ENCODE measurements at regions not wholly inside any gene's neighbourhood (a gene's known extent, or its start where the extent isn't known, plus 50 kb on each side); places are given as distances from the start of the nearest gene placed in this dataset.

DNA sequence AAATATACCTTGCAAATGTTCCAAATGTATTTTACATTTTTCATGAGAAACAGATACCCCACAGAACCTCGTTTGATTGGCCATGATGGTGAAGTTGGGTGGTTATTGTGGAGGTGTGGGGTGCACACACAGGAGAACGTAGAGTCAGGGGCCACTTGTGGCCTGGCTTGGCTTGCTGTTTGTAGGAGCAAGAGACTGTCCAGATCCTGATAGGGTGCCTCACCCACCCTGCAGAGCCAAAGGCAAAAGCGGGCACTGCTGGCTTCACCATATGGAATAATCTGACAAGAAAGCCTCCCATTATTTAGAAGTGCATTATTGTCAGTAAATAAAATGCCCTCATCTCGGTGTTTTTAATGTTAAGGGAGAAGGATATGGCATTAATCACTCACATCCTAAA, 330.2 kb downstream of the TEX29 start:
- H3K27me3 ChIP-seq (ENCODE audit: low read length): no peaks in the 10 kb centered on the region
- H3K9ac ChIP-seq (ENCODE audit: low read length): no peak overlapping the region
- no peaks in the 10 kb centered on the region for H3K79me2 ChIP-seq (ENCODE audit: insufficient read depth, low read length)
- H3K9me2 ChIP-seq (replicated peaks; ENCODE audit: insufficient read depth, low read length): no peaks in the 10 kb centered on the region
- no peak overlapping the region for H3K27ac ChIP-seq (ENCODE audit: low read depth, low read length)
- no peaks in the 10 kb centered on the region for H4K20me1 ChIP-seq (ENCODE audit: low read depth, low read length)
- H3K4me3 ChIP-seq (ENCODE audit: insufficient read depth, low read length, poor library complexity, severe bottlenecking): no peak overlapping the region
- no peaks in the 10 kb centered on the region for H3K9me3 ChIP-seq (ENCODE audit: insufficient read depth, low read length)
- H3K36me3 ChIP-seq (ENCODE audit: low read length): no peaks in the 10 kb centered on the region
- no peak overlapping the region for H2AFZ ChIP-seq (ENCODE audit: low read depth, low read length, severe bottlenecking)
- H3F3A ChIP-seq (ENCODE audit: insufficient read depth): no peaks in the 10 kb centered on the region
- TF ChIP-seq EZH2phosphoT487 (conservative IDR thresholded peaks at IDR 0.05; ENCODE audit: low read length): no peak
- TF ChIP-seq, protein P1, sequence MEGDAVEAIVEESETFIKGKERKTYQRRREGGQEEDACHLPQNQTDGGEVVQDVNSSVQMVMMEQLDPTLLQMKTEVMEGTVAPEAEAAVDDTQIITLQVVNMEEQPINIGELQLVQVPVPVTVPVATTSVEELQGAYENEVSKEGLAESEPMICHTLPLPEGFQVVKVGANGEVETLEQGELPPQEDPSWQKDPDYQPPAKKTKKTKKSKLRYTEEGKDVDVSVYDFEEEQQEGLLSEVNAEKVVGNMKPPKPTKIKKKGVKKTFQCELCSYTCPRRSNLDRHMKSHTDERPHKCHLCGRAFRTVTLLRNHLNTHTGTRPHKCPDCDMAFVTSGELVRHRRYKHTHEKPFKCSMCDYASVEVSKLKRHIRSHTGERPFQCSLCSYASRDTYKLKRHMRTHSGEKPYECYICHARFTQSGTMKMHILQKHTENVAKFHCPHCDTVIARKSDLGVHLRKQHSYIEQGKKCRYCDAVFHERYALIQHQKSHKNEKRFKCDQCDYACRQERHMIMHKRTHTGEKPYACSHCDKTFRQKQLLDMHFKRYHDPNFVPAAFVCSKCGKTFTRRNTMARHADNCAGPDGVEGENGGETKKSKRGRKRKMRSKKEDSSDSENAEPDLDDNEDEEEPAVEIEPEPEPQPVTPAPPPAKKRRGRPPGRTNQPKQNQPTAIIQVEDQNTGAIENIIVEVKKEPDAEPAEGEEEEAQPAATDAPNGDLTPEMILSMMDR (IDR thresholded peaks at IDR 0.05; ENCODE audit: insufficient read depth, low read length, poor library complexity, severe bottlenecking): no peak
- H3K4me2 ChIP-seq (ENCODE audit: low read depth, low read length, poor library complexity, severe bottlenecking): no peak overlapping the region

DNA sequence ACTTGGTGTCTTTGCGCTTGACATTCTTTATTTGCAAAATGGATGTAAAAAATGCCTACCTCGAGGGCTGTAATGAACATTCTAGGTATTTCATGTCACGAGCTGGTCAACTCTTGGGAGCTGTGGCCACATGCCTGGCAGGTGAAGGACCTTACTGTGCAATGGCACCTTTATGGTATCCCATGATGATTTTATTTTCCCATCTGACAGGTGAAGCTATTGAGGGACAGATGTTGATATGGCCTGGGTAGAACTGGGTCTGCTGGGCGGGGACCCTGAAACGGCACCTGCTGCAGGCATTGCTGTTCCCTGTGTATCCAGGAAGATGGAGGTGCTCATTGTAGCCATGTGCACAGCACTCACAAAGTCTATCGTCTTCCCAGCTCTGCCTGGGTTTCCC, 332.2 kb downstream of the TEX29 start:
- H4K20me1 ChIP-seq (ENCODE audit: low read depth, low read length): no peaks in the 10 kb centered on the region
- H3K4me3 ChIP-seq (ENCODE audit: insufficient read depth, low read length, poor library complexity, severe bottlenecking): no peak overlapping the region
- H3K9me3 ChIP-seq (ENCODE audit: insufficient read depth, low read length): no peaks in the 10 kb centered on the region
- no peak overlapping the region for H3K27ac ChIP-seq (ENCODE audit: low read depth, low read length)
- H3F3A ChIP-seq (ENCODE audit: insufficient read depth): no peaks in the 10 kb centered on the region
- TF ChIP-seq EZH2phosphoT487 (conservative IDR thresholded peaks at IDR 0.05; ENCODE audit: low read length): no peak
- H2AFZ ChIP-seq (ENCODE audit: low read depth, low read length, severe bottlenecking): no peak overlapping the region
- H3K27me3 ChIP-seq (ENCODE audit: low read length): no peaks in the 10 kb centered on the region
- H3K79me2 ChIP-seq (ENCODE audit: insufficient read depth, low read length): no peaks in the 10 kb centered on the region
- no peaks in the 10 kb centered on the region for H3K9me2 ChIP-seq (replicated peaks; ENCODE audit: insufficient read depth, low read length)
- H3K9ac ChIP-seq (ENCODE audit: low read length): no peak overlapping the region
- no peak overlapping the region for H3K4me2 ChIP-seq (ENCODE audit: low read depth, low read length, poor library complexity, severe bottlenecking)
- H3K36me3 ChIP-seq (ENCODE audit: low read length): no peaks in the 10 kb centered on the region

DNA sequence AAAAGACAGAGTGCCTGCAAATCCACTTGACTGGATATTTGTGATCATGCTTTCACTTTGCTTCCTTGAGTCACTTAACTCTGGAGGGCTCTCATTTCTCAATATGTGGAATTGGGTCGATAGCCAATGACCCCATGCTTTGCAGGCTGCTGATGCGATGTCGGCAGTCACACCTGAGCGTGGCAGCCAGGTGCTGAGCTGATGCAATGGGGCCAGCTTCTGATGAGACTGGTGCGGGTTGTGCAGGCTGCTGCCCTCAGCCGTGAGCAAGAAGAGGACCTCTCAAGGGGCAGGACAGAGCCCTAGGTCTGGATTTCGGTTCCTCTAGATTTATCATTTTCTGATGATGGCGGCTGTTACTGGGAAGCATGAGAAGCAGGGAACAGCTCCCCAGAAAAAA, 334.1 kb downstream of the TEX29 start:
- Histone ChIP-seq H3K36me3 (ENCODE audit: low read length) (no peaks in the 10 kb centered on the region), H4K20me1 (ENCODE audit: low read depth, low read length) (no peaks in the 10 kb centered on the region), H3K79me2 (ENCODE audit: insufficient read depth, low read length) (no peaks in the 10 kb centered on the region), H3K27me3 (ENCODE audit: low read length) (no peaks in the 10 kb centered on the region), H3K4me2 (ENCODE audit: low read depth, low read length, poor library complexity, severe bottlenecking) (no peak overlapping the region), H3K9ac (ENCODE audit: low read length) (no peak overlapping the region), H3K9me3 (ENCODE audit: insufficient read depth, low read length) (no peaks in the 10 kb centered on the region), H3K4me3 (ENCODE audit: insufficient read depth, low read length, poor library complexity, severe bottlenecking) (no peak overlapping the region), H3K27ac (ENCODE audit: low read depth, low read length) (no peak overlapping the region), H3F3A (ENCODE audit: insufficient read depth) (no peaks in the 10 kb centered on the region), H2AFZ (ENCODE audit: low read depth, low read length, severe bottlenecking) (no peak overlapping the region), H3K9me2 (replicated peaks; ENCODE audit: insufficient read depth, low read length) (no peaks in the 10 kb centered on the region)
- TF ChIP-seq, protein P1 (IDR thresholded peaks at IDR 0.05; ENCODE audit: insufficient read depth, low read length, poor library complexity, severe bottlenecking): no peak
- no peak for TF ChIP-seq EZH2phosphoT487 (conservative IDR thresholded peaks at IDR 0.05; ENCODE audit: low read length)

DNA sequence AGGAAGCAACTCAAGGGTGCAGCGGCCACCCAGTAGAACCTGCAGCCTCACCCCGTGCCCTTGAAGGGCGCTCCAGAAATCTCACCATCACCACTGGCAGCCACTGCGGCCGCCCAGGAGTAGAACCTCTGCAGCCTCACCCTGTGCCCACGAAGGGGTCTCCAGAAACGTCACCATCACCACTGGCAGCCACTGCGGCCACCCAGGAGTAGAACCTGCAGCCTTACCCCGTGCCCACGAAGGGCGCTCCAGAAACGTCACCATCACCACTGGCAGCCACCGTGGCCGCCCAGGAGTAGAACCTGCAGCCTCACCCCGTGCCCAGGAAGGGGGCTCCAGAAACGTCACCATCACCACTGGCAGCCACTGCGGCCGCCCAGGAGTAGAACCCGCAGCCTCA, 336.0 kb downstream of the TEX29 start:
- H3K9me2 ChIP-seq (replicated peaks; ENCODE audit: insufficient read depth, low read length): no peaks in the 10 kb centered on the region
- no peaks in the 10 kb centered on the region for H3K9me3 ChIP-seq (ENCODE audit: insufficient read depth, low read length)
- H3K79me2 ChIP-seq (ENCODE audit: insufficient read depth, low read length): no peaks in the 10 kb centered on the region
- H3K27me3 ChIP-seq (ENCODE audit: low read length): no peaks in the 10 kb centered on the region
- H3F3A ChIP-seq (ENCODE audit: insufficient read depth): no peaks in the 10 kb centered on the region
- no peaks in the 10 kb centered on the region for H4K20me1 ChIP-seq (ENCODE audit: low read depth, low read length)
- no peak overlapping the region for H3K27ac ChIP-seq (ENCODE audit: low read depth, low read length)
- no peak overlapping the region for H3K4me3 ChIP-seq (ENCODE audit: insufficient read depth, low read length, poor library complexity, severe bottlenecking)
- H3K36me3 ChIP-seq (ENCODE audit: low read length): no peaks in the 10 kb centered on the region
- H3K4me2 ChIP-seq (ENCODE audit: low read depth, low read length, poor library complexity, severe bottlenecking): no peak overlapping the region
- TF ChIP-seq, protein P1 (IDR thresholded peaks at IDR 0.05; ENCODE audit: insufficient read depth, low read length, poor library complexity, severe bottlenecking): no peak
- no peak for TF ChIP-seq EZH2phosphoT487 (conservative IDR thresholded peaks at IDR 0.05; ENCODE audit: low read length)
- no peak overlapping the region for H3K9ac ChIP-seq (ENCODE audit: low read length)
- H2AFZ ChIP-seq (ENCODE audit: low read depth, low read length, severe bottlenecking): no peak overlapping the region
